ENCODE measurements at regions not wholly inside any gene's neighbourhood (a gene's known extent, or its start where the extent isn't known, plus 50 kb on each side); places are given as distances from the start of the nearest gene placed in this dataset.

DNA sequence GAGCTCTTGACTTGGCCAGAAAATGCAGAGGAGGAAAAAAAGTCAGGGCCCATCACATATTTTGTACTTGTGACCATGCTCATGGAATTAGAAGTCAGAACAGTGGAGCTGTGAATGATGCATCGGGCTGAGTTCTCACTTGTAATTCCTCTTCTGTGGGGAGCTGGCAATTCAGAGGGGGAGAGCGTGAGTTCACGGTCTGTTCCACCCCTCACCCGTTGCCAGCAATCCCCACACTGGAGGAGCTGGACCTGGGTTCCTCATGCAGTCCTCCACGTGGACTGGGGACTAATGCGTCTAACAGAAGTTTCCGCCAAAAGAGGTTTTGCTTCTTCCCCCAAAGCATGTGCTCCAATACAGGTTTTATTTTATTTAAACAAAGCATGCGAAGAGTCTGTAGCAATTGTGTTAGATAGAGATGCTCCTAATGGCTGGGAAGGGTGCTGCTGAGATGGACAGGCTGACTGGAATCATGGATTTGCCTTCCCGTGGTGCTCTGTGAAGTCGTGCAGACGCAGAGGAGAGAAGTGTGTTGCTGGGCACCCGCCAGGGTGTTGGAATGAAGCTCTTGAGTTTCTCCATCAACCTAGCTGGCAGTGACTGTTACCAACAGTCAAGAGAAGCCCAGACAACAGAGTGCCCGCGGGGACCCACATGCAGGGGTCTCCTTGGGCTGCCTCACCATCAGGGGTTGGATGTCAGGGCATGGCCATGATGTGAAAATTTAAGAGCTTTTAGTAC, 77.4 kb upstream of the PCSK6 start:
- Histone ChIP-seq H3K4me1 (ENCODE audit: insufficient read depth, poor library complexity, severe bottlenecking) (peaks cover 12% of the 10 kb centered on the region), H3K4me3 (ENCODE audit: severe bottlenecking) (no peak overlapping the region), H3K27me3 (ENCODE audit: insufficient read depth, poor library complexity, severe bottlenecking) (no peaks in the 10 kb centered on the region), H3K27ac (ENCODE audit: poor library complexity, severe bottlenecking) (no peak overlapping the region), H3K9me3 (ENCODE audit: severe bottlenecking) (no peaks in the 10 kb centered on the region), H3K36me3 (ENCODE audit: low read depth) (no peaks in the 10 kb centered on the region)
- TF ChIP-seq, protein P1, sequence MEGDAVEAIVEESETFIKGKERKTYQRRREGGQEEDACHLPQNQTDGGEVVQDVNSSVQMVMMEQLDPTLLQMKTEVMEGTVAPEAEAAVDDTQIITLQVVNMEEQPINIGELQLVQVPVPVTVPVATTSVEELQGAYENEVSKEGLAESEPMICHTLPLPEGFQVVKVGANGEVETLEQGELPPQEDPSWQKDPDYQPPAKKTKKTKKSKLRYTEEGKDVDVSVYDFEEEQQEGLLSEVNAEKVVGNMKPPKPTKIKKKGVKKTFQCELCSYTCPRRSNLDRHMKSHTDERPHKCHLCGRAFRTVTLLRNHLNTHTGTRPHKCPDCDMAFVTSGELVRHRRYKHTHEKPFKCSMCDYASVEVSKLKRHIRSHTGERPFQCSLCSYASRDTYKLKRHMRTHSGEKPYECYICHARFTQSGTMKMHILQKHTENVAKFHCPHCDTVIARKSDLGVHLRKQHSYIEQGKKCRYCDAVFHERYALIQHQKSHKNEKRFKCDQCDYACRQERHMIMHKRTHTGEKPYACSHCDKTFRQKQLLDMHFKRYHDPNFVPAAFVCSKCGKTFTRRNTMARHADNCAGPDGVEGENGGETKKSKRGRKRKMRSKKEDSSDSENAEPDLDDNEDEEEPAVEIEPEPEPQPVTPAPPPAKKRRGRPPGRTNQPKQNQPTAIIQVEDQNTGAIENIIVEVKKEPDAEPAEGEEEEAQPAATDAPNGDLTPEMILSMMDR (IDR thresholded peaks at IDR 0.05; ENCODE audit: poor library complexity, severe bottlenecking), result no peak
- ATAC-seq (ENCODE audit: low read depth) (no peak), DNase-seq (ENCODE audit: low spot score) (no peak)

DNA sequence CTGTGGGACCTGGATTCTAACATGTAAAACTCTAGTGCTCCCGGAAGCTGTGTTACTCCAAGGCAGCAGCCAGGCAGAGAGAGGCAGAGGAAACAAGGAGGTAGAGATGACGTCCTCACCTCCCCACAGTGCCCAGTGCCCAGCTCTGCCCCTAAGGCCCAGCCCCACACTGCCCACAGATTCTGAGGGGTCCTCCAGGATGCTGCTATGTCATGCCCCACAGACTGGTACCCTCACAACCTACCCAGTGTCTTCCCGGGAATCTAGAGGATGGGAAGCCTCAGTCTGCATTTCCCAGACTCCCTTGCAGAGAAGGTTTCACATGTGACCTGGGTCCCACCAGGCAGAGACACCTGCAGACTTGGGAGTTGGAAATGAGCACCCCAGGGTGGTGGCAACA, 75.9 kb upstream of the PCSK6 start:
- H3K4me1 ChIP-seq (ENCODE audit: insufficient read depth, poor library complexity, severe bottlenecking), result peaks cover 8% of the 10 kb centered on the region

DNA sequence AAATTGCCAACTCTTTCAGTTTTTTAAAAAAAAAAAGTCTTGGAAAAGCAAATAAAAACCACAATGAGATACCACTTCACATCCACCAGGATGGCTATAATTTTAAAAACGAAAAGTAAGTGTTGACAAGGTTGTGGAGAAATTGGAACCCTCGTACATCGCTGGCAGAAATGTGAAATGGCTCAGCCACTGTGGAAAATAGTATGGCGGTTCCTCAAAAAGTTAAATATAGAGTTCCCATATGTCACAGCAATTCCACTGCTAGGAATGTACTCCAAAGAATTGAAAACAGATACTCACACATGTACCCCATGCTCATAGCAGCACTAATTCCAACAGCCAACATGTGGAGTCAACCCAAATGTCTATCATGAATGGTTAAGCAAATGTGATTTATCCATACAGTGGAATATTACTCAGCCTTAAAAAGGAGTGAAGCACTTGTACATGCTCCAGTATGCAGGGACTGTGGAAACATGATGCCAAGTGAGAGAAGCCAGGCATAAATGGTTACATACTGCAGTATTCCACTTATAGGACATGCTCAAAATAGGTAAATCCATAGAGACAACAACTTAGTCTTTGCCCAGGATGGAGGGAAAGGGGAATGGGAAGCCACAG, 73.8 kb upstream of the PCSK6 start:
- Histone ChIP-seq H3K9me3 (ENCODE audit: severe bottlenecking) (no peaks in the 10 kb centered on the region), H3K4me1 (ENCODE audit: insufficient read depth, poor library complexity, severe bottlenecking) (peaks cover 1% of the 10 kb centered on the region), H3K4me3 (ENCODE audit: severe bottlenecking) (no peak overlapping the region), H3K27me3 (ENCODE audit: insufficient read depth, poor library complexity, severe bottlenecking) (no peaks in the 10 kb centered on the region), H3K36me3 (ENCODE audit: low read depth) (no peaks in the 10 kb centered on the region), H3K27ac (ENCODE audit: poor library complexity, severe bottlenecking) (no peak overlapping the region)
- TF ChIP-seq, protein P1 (IDR thresholded peaks at IDR 0.05; ENCODE audit: poor library complexity, severe bottlenecking), result no peak
- DNase-seq (ENCODE audit: low spot score), result no peak
- no peak for ATAC-seq (ENCODE audit: low read depth)

More for the DNA sequence above, 75.9 kb upstream of the PCSK6 start:
- Histone ChIP-seq H3K36me3 (ENCODE audit: low read depth) (no peaks in the 10 kb centered on the region), H3K27ac (ENCODE audit: poor library complexity, severe bottlenecking) (no peak overlapping the region), H3K9me3 (ENCODE audit: severe bottlenecking) (no peaks in the 10 kb centered on the region), H3K4me3 (ENCODE audit: severe bottlenecking) (no peak overlapping the region), H3K27me3 (ENCODE audit: insufficient read depth, poor library complexity, severe bottlenecking) (no peaks in the 10 kb centered on the region)
- TF ChIP-seq, protein P1 (IDR thresholded peaks at IDR 0.05; ENCODE audit: poor library complexity, severe bottlenecking), result no peak
- DNase-seq (ENCODE audit: low spot score) (no peak), ATAC-seq (ENCODE audit: low read depth) (no peak)

DNA sequence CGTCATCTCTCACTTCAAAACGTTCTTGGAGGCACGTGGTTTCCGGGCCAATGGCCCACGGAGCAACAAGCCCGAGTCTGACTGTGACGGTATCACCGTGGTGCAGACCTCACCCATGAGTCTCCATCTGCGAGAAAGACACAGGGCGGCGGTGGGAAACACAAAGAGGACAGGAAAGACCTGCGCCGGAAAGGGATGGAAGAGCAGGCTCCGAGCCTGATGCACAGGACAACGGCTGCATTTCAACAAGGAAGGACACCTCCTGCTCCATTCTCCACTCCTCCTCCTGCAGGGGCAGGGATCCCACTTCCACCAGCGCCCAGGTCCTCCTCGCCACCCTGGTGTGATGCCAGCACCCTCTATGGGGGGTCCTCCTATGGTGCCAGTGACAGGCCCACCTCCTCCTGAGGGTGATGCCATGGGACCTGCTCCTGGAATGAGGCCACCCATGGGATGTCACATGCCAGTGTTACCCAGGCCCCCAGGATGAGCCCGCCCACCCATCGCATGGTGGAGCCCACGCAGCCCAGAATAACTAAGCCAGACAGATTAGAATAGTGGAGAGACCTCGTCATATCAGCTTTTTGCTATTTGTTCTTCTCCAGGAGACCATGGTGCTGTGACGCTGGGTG, 73.0 kb upstream of the PCSK6 start:
- Histone ChIP-seq H3K4me1 (ENCODE audit: insufficient read depth, poor library complexity, severe bottlenecking) (peaks cover 4% of the 10 kb centered on the region), H3K27me3 (ENCODE audit: insufficient read depth, poor library complexity, severe bottlenecking) (no peaks in the 10 kb centered on the region), H3K36me3 (ENCODE audit: low read depth) (no peaks in the 10 kb centered on the region), H3K9me3 (ENCODE audit: severe bottlenecking) (no peaks in the 10 kb centered on the region), H3K27ac (ENCODE audit: poor library complexity, severe bottlenecking) (no peak overlapping the region), H3K4me3 (ENCODE audit: severe bottlenecking) (no peak overlapping the region)
- TF ChIP-seq, protein P1 (IDR thresholded peaks at IDR 0.05; ENCODE audit: poor library complexity, severe bottlenecking), result no peak
- no peak for DNase-seq (ENCODE audit: low spot score)
- no peak for ATAC-seq (ENCODE audit: low read depth)

DNA sequence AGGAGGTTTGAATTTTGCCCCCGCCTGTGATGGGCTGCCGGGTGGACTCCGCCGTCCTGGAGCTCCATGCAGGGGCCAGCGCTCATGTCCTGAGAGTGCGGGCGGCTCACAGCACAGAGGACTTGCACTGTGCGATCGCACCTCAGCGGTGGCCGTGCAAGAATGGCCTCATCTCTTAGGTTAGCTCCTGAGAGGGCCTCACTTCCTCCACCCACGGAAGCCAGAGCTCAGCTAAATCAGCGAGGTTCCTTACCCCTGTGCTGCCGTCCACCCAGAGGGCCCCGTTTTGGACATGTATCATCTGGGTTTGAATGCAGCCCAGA, 72.0 kb upstream of the PCSK6 start:
- DNase-seq (ENCODE audit: low spot score) (no peak), ATAC-seq (ENCODE audit: low read depth) (no peak)
- Histone ChIP-seq H3K36me3 (ENCODE audit: low read depth) (no peaks in the 10 kb centered on the region), H3K27me3 (ENCODE audit: insufficient read depth, poor library complexity, severe bottlenecking) (no peaks in the 10 kb centered on the region), H3K4me3 (ENCODE audit: severe bottlenecking) (no peak overlapping the region), H3K4me1 (ENCODE audit: insufficient read depth, poor library complexity, severe bottlenecking) (peaks cover 4% of the 10 kb centered on the region), H3K27ac (ENCODE audit: poor library complexity, severe bottlenecking) (no peak overlapping the region), H3K9me3 (ENCODE audit: severe bottlenecking) (no peaks in the 10 kb centered on the region)
- TF ChIP-seq, protein P1 (IDR thresholded peaks at IDR 0.05; ENCODE audit: poor library complexity, severe bottlenecking), result no peak
